ENCODE measurements at regions not wholly inside any gene's neighbourhood (a gene's known extent, or its start where the extent isn't known, plus 50 kb on each side); places are given as distances from the start of the nearest gene placed in this dataset.

DNA sequence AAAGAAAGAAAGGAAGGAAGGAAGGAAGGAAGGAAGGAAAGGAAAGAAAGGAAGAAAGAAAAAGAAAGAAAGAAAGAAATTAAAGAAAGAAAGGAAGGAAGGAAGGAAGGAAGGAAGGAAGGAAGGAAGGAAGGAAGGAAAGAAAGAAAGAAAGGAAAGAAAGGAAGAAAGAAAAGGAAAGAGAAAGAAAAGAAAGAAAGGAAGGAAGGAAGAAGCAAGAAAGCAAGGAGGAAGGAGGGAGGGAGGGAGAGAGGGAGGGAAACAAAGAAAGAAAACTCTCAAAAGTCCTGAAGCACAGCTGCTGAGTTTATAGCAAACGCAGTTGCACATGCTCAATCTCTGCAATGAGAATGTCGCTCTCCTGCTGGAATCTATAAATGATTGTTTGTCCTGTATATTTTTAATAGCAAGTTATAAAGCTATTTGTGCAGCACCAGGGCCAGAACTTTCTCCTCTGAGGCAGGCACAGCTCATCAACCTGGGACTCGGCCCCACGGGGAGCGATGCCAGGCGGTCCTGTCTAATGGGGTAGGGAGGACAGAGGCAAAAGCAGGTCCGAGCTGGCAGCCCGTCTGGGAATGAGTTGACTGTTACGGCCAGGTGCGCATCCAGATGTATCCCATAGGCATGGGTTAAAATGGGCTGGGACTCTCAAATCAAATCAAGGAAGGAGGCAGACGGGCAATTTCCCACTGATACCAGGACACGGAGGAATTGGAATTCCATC, 118.0 kb upstream of the PFKP start:
- no peak for DNase-seq

DNA sequence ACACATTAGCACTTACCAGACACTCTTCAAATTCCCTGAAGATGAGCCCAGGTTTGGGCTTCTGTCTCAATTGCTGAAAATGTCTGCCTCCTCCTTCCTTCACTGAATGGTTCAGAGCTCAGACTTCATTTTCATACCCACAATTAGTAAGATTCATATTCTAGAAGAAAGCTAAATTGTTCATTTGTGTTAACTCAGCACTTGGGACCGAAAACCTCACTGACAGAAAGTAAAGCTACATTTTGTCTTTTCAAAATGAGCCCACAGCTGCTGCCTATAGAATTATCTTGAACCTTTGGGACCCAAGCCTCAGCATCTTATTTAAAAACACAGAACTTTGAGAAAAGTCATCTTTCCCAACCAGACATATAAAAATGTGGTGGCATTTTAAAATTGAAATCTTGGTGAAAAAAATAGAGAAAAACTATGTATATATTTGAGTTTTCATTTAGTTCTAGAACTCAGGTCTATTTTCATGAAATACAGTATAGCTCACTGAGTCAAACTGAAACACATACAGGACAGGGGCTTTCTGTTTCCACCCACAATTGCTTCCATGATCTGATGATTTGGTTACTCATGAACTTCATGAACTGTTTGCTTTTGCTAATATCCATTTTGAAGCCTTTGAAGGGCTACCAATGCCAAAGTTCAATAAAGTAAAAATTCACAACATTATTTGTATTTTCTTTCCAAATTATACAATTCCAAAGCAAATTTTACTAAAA, 119.1 kb upstream of the PFKP start:
- DNase-seq: no peak

DNA sequence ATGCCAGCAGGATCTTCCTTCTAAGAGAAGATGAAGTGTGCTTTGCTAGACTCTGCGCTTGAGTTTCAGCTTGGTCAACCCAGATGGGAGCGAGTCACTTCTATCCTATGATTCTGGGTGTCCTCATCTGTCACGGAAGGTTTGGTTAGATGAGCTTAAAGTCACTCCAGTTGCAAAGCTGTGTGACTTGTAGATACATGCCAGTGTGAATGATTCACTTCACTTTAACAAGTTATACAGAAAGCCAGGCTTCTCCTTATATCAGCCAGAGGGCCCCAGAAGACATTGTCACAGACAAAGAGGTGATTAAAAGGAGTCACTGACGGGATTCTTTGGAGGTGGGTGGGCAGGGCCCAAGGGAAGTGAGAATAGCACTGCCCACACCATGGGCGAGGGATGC, 122.6 kb upstream of the PFKP start:
- DNase-seq: no peak

DNA sequence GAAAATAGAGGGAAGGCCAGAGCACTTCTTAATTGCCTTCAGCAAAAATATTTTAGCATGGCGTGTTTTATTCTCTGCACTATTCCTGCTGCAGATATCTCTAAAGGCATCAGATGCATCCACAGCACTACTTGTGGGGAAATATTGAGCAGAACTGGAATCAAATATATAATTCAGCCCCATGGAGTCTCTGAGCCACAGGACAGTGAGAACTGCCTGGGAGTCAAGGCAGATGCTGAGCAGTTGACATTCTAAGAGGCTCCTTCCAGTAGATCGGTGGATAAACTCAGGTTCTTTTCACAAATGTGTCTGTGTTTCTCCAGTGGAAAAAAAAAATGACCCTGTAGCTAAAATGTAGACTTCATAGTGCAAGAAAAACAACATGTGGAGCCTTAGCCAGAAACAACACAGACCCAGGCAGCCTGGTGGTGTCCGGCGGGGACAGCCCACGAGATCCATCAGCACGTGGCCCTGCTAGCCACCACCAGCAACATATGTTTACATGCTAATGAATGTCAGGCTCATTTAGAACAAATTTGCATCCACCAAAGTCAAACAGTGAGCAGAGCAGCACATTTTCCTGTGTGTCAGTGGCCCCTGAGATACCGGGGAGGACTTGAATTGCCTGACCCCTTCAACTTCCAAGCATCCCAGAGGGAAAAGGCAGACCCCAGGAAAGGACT, 123.3 kb upstream of the PFKP start:
- DNase-seq: no peak

- no peak for DNase-seq
Measured at GRCh38 chr10:2942938-2943337, 124.4 kb upstream of the PFKP start.

DNA sequence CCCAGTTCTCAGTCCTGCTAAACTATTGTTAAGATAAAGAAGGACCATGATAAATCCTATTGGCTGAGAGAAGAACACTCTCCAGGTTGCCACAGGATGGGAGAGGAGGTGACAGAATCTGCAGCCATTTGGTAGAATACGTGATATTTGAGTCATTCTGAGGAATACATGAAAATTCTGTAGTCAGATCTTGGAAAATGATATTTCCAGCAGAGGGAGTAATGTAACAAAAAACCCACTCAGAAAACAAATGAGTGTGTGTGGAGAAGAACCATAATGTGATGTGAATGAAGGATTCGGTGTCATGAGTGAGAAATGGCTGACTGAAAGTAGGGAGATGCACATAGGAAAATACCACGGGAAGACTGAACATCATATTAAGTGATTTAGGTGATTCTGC, 128.5 kb upstream of the PFKP start:
- no peak for DNase-seq

DNA sequence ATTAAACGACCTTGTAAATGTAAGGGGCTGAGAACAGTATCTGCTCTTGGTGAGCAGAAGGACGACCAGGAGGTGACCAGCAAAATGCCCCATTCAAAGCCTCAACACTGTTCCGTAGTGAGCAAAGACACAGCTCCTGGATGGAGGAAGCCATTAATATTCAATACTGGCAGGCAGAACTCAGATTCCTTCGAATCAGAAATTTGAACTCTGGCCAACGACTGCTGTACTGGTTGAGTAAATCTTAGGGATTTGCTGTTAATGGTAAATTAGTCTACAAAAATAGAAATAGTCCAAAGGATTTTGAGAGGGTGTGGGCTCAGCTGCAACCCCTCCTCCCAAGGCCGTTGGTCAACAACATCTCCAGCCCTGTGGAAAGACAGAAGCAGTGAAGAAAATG, 130.5 kb upstream of the PFKP start:
- DNase-seq: no peak

DNA sequence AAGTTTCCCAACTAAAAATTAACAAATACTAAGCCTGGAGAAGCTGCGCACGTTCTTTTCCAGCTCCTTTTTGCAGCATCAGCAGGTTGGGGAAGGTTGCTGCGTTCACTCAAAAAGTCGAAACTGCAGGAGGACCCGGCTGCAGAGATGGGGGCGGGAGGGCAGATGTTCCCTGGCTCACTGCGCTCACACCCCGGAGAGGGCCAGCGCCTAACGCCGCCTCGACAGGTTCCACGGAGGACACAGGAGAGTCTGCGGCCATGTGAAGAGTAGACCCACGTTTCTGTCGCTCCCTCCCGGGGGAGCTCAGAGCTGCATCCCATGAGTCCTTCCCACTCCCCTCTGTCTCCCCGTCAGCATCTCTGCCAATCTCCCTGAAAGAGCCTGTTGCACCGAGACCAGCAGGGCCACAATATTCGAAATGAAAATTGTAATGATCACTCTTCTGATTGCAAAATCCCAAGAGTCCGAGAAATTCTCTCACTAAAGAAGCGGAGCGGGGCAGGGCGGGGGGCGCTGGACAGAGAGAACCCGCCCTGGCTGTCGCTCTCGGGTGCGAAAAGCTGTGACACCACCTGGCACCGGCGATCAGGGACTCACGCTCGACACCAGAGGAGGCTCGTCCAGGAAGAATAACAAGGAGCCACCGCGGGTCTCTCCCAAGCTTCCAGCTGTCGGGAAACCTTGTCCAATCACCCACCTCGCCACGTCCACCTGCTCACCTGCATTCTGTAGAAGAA, 131.5 kb upstream of the PFKP start:
- DNase-seq: no peak

- DNase-seq: no peak
Measured at GRCh38 chr10:2933924-2934323, 133.4 kb upstream of the PFKP start.

- no peak for DNase-seq
Measured at GRCh38 chr10:2933519-2933918, 133.8 kb upstream of the PFKP start.

GRCh38 chr10:2933071-2933470, 134.3 kb upstream of the PFKP start:
- DNase-seq: no peak

DNA sequence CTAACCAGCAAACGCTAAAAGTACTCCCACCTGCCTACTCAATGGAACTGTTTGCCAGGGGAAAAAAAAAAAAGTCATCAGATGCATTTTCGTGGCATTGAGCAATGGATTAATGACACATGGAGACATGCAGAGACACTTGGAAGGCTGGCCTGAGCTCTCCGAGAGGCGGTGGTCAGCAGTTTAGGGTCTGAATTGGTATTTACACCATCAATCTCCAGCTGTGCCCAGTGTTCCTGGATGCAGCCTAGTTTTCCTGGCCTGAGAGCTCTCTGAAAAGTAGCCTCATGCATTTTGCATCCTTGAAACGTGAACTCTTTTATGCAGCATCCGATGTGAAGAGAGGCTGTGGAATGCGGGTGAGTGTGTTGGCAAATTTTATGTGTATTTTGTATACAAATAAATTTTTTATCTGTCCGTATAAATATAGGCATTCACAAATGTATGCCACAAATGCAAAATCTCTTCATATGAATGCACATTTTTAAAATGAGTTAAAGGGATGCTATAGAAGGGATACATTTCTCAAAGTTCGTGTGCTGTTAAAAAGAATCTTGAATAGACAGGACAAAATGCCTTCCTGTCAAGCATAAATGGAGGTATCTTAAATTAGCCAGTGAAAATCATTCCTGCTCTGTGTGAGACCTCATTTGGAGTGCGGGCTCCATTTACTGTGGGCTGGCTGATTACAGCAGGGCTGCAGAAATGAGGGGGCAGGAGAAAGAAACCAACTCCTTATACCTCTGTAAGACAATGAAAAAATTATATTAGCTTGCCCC, 137.7 kb upstream of the PFKP start:
- no peak for DNase-seq

DNA sequence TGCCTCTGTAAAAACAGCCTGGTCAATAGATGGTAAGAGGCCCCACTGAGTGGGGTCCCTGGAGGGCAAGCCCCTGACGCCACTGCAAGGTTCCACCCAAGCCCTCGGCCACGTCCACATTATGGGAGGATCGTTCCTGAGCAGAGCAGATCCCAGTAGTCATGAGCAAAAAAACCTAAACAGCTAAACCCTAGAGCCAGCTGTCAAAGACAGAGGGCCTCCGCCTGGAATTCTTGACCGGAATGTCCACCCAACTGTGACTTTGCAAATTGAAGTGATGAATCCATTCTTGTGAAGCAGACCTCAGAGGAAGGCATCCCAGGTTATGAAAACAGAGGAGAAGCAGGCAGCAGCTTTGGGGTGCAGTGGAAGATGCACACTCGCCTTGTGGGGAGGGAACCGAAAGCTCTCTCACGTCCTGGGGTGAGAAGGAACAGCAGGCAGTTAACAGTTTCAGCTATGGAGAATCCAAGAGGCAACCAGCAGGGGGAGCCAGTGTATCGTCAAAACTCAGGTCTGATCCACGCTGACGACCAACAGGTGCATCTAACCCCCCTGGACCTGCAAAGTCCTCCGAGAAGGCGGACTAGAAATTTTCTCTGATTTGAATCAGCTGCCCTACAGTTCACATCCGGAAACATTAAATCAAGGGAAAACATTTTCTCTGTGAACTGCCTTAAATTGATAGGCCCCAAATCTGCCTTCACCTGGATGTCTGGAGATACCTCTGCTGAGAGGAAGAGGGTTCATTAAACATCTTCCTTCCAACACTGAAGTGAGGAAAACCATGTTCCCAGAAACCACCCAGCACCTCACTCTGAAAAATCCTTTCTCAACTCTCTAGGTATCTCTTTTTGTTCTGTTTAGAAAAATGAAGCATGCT, 139.1 kb upstream of the PFKP start:
- peak; percentile 11 to 64 for DNase-seq

- DNase-seq: no peak
Measured at GRCh38 chr10:2926918-2927660, 140.3 kb upstream of the PFKP start.

DNA sequence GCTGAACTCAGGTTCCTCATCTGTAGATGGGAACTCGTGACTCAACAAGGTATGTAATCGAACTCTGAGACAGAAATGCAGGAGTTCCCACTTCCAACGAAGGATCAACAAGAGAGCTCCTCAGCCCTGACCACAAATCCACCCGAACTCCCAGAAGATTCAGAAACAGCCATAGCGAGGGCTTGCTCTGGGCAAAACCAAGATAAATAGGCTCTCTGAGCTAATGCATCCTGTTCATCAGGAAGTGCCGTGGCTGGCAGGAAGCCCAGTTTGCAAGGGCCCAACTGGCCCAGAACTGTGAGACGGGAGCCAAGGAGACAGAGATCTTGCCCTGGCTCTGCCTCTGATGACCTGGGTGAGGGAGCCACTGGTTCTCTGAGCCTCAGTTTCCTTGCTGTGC, 141.7 kb upstream of the PFKP start:
- DNase-seq: peak; percentile 49 to 64

DNA sequence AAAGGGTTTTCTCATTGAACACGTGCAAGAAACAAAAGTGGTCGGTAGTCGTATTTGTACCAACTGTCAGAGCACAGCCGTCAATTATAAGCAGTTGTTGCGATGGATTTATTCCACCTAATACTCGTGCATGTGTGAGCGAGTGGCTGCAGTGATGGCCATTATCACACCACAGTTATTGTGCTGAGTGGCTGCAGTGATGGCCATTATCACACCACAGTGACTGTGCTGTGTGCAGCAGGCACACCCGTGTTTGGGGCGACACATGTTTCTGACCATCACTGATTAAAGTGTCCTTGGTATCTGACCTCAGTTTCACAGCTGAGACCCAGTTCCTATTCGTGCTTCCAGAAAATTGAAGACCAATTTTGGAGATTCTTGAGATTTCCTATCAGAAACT, 142.9 kb upstream of the PFKP start:
- DNase-seq: no peak

- DNase-seq: peak in 1 of 2 experiments; percentile 18
Measured at GRCh38 chr10:2921956-2922680, 145.2 kb upstream of the PFKP start.

- DNase-seq: peak; percentile 51 to 82
Measured at GRCh38 chr10:2920637-2921036, 146.7 kb upstream of the PFKP start.

- DNase-seq: no peak
Measured at GRCh38 chr10:2920168-2920567, 147.2 kb upstream of the PFKP start.

DNA sequence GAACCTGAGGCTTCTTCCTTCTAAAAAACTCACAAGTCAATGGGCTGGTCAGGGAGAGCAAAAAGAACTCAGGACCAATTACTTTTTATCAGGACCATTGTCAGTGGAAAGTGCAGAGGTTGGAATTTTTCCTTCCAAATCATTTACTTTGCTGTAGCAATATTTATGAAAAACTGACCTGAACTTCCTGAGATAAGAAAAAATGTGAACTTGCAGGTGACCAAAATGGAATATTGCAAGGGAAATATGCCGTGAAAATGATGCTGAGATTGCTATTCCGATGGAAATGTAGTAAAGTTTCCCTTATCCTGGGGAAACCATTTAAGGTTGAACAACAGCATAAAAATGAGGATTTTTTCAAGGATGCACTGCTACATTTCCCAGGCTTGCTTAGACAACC, 148.3 kb upstream of the PFKP start:
- DNase-seq: no peak
